ENCODE measurements at regions not wholly inside any gene's neighbourhood (a gene's known extent, or its start where the extent isn't known, plus 50 kb on each side); places are given as distances from the start of the nearest gene placed in this dataset.
"Not testable (repeated sequence)": the region's sequence is repeated elsewhere in the genome, so short reads cannot be mapped to it uniquely, and the experiment has no call there.

DNA sequence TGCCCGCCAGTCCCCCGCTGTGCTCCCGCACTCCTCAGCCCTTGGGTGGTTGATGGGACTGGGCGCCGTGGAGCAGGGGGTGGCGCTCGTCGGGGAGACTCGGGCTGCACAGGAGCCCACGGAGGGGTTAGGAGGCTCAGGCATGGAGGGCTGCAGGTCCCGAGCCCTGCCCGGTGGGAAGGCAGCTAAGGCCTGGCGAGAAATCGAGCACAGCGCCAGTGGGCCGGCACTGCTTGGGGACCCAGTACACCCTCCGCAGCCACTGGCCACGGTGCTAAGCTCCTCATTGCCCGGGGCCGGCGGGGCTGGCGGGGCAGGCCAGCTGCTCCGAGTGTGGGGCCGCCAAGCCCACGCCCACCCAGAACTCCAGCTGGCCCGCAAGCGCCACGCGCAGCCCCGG, 1496.5 kb upstream of the LRRTM3 start:
- TF ChIP-seq, protein P1, sequence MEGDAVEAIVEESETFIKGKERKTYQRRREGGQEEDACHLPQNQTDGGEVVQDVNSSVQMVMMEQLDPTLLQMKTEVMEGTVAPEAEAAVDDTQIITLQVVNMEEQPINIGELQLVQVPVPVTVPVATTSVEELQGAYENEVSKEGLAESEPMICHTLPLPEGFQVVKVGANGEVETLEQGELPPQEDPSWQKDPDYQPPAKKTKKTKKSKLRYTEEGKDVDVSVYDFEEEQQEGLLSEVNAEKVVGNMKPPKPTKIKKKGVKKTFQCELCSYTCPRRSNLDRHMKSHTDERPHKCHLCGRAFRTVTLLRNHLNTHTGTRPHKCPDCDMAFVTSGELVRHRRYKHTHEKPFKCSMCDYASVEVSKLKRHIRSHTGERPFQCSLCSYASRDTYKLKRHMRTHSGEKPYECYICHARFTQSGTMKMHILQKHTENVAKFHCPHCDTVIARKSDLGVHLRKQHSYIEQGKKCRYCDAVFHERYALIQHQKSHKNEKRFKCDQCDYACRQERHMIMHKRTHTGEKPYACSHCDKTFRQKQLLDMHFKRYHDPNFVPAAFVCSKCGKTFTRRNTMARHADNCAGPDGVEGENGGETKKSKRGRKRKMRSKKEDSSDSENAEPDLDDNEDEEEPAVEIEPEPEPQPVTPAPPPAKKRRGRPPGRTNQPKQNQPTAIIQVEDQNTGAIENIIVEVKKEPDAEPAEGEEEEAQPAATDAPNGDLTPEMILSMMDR (IDR thresholded peaks at IDR 0.05; ENCODE audit: poor library complexity), result not testable (repeated sequence)
- TF ChIP-seq EZH2 (IDR thresholded peaks at IDR 0.05; ENCODE audit: borderline replicate concordance), result not testable (repeated sequence)

Measured in hepatocyte (in vitro differentiated cells).